ENCODE measurements at regions not wholly inside any gene's neighbourhood (a gene's known extent, or its start where the extent isn't known, plus 50 kb on each side); places are given as distances from the start of the nearest gene placed in this dataset.
A peak's percentile ranks its signal among the peaks of the same experiment; 100 is the strongest.
"Not testable (repeated sequence)": the region's sequence is repeated elsewhere in the genome, so short reads cannot be mapped to it uniquely, and the experiment has no call there.

- no peaks in the 10 kb centered on the region for H3K27me3 ChIP-seq
- H3K27ac ChIP-seq = no peak overlapping the region
These were observed 278.2 kb upstream of the SFSWAP start for GRCh38 chr12:131432532-131433260.

GRCh38 chr12:131434208-131435125 is 276.4 kb upstream of the SFSWAP start:
- H3K36me3 ChIP-seq = no peaks in the 10 kb centered on the region
- no peak overlapping the region for H3K4me3 ChIP-seq
- H3K27ac ChIP-seq = no peak overlapping the region
- no peaks in the 10 kb centered on the region for H3K4me1 ChIP-seq
- H3K9me3 ChIP-seq = no peaks in the 10 kb centered on the region
- intact Hi-C loops (cut with DNase I) = no loop called here
- no peak for TF ChIP-seq CTCF (IDR thresholded peaks at IDR 0.05)
- H3K27me3 ChIP-seq = no peaks in the 10 kb centered on the region
- peak in 1 of 2 donors; percentile 44 for DNase-seq (ENCODE audit: low spot score in 2 of 2)

More at GRCh38 chr12:131432532-131433260, 278.2 kb upstream of the SFSWAP start:
- Histone ChIP-seq H3K36me3 (no peaks in the 10 kb centered on the region), H3K9me3 (no peaks in the 10 kb centered on the region), H3K4me1 (no peaks in the 10 kb centered on the region), H3K4me3 (no peak overlapping the region)
- intact Hi-C loops (cut with DNase I) = no loop called here
- no peak for TF ChIP-seq CTCF (IDR thresholded peaks at IDR 0.05)
- peak in 1 of 2 donors; percentile 34 for DNase-seq (ENCODE audit: low spot score in 2 of 2)

GRCh38 chr12:131436922-131437705 is 273.8 kb upstream of the SFSWAP start:
- no peaks in the 10 kb centered on the region for H3K4me1 ChIP-seq
- no peak overlapping the region for H3K4me3 ChIP-seq
- H3K27ac ChIP-seq = no peak overlapping the region
- H3K27me3 ChIP-seq = no peaks in the 10 kb centered on the region
- no peaks in the 10 kb centered on the region for H3K9me3 ChIP-seq
- no peaks in the 10 kb centered on the region for H3K36me3 ChIP-seq
- peak in 1 of 2 donors; percentile 38 for DNase-seq (ENCODE audit: low spot score in 2 of 2)
- intact Hi-C loops (cut with DNase I) = no loop called here
- no peak for TF ChIP-seq CTCF (IDR thresholded peaks at IDR 0.05)

- no peak overlapping the region for H3K4me3 ChIP-seq
- H3K27ac ChIP-seq = no peak overlapping the region
- intact Hi-C loops (cut with DNase I) = no loop called here
- no peak for TF ChIP-seq CTCF (IDR thresholded peaks at IDR 0.05)
- no peaks in the 10 kb centered on the region for H3K9me3 ChIP-seq
- H3K27me3 ChIP-seq = no peaks in the 10 kb centered on the region
- H3K4me1 ChIP-seq = no peaks in the 10 kb centered on the region
- DNase-seq (ENCODE audit: low spot score in 2 of 2) = no peak
- H3K36me3 ChIP-seq = no peaks in the 10 kb centered on the region
These were observed 273.0 kb upstream of the SFSWAP start for GRCh38 chr12:131437706-131438492.

- H3K27ac ChIP-seq; H3K4me1 ChIP-seq; H3K9me3 ChIP-seq; H3K36me3 ChIP-seq; DNase-seq (ENCODE audit: low spot score in 2 of 2); H3K27me3 ChIP-seq; intact Hi-C loops (cut with DNase I); H3K4me3 ChIP-seq: not testable (repeated sequence)
These were observed 272.4 kb upstream of the SFSWAP start for GRCh38 chr12:131438493-131438835.

Measured in ascending aorta (tissue), 2 donors.